ENCODE measurements at regions not wholly inside any gene's neighbourhood (a gene's known extent, or its start where the extent isn't known, plus 50 kb on each side); places are given as distances from the start of the nearest gene placed in this dataset.

GRCh38 chr12:66035288-66035966 lies 95.1 kb downstream of the LLPH start:
- TF ChIP-seq EP300 (IDR thresholded peaks at IDR 0.05; ENCODE audit: low read depth) (no peak), CTCF (IDR thresholded peaks at IDR 0.05) (peak in 2 of 5 experiments; percentile 14 to 18)
- Histone ChIP-seq H3K9me3 (no peaks in the 10 kb centered on the region), H3K27ac (no peak overlapping the region), H3K27me3 (peaks cover 10% of the 10 kb centered on the region), H3K36me3 (no peaks in the 10 kb centered on the region), H3K4me1 (no peaks in the 10 kb centered on the region), H3K4me3 (no peak overlapping the region)
- WGBS, 2 donors (ENCODE audit: low coverage in 1 of 2): 52 to 59% methylated on average over 3 to 4 of the region's 4 CpGs
- DNase-seq: no peak
- intact Hi-C loops (cut with DNase I; ENCODE audit: low total_unique reads): no loop called here
- in situ Hi-C loops (cut with MboI; ENCODE audit: low pct_ligation_motif_present in 1 of 4, low pct_unique_long_range_greater_than_20kb in 1 of 4, low sequenced_read_pairs in 3 of 4): no loop called here

DNA sequence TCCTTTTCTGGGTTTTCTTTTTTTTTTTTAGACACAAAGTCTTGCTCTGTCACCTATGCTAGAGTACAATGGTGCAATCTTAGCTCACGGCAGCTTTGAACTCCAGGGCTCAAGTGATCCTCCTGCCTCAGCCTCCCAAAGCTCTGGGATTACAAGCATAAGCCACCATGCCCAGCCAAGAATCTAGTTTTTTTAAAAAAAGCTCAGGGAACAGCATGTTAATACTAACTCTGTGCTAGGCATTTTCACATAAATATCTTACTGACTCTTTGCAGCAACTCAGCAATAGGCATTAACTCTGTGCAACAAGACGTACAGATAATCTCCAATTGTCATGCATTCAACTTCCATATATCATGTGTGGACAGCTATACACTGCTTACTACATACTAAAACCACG lies 97.4 kb downstream of the LLPH start:
- Histone ChIP-seq H3K27me3 (peaks cover 8% of the 10 kb centered on the region), H3K4me1 (no peaks in the 10 kb centered on the region), H3K9me3 (no peaks in the 10 kb centered on the region), H3K36me3 (no peaks in the 10 kb centered on the region), H3K27ac (no peak overlapping the region), H3K4me3 (no peak overlapping the region)
- in situ Hi-C loops (cut with MboI; ENCODE audit: low pct_ligation_motif_present in 1 of 4, low pct_unique_long_range_greater_than_20kb in 1 of 4, low sequenced_read_pairs in 3 of 4) (no loop called here), intact Hi-C loops (cut with DNase I; ENCODE audit: low total_unique reads) (no loop called here)
- TF ChIP-seq EP300 (IDR thresholded peaks at IDR 0.05; ENCODE audit: low read depth): no peak
- TF ChIP-seq POLR2A (IDR thresholded peaks at IDR 0.05): no peak
- TF ChIP-seq CTCF (IDR thresholded peaks at IDR 0.05): no peak
- TF ChIP-seq POLR2AphosphoS5 (IDR thresholded peaks at IDR 0.05): no peak
- DNase-seq: no peak
- 74 to 79% methylated on average over 3 of the region's 3 CpGs for WGBS, 2 donors (ENCODE audit: low coverage in 1 of 2)

- WGBS, 2 donors (ENCODE audit: low coverage in 1 of 2): 72 to 88% methylated on average over 2 of the region's 2 CpGs
- TF ChIP-seq EP300 (IDR thresholded peaks at IDR 0.05; ENCODE audit: low read depth) (no peak), POLR2A (IDR thresholded peaks at IDR 0.05) (no peak), CTCF (IDR thresholded peaks at IDR 0.05) (no peak), POLR2AphosphoS5 (IDR thresholded peaks at IDR 0.05) (no peak)
These were observed 97.8 kb downstream of the LLPH start for GRCh38 chr12:66032739-66033138.

DNA sequence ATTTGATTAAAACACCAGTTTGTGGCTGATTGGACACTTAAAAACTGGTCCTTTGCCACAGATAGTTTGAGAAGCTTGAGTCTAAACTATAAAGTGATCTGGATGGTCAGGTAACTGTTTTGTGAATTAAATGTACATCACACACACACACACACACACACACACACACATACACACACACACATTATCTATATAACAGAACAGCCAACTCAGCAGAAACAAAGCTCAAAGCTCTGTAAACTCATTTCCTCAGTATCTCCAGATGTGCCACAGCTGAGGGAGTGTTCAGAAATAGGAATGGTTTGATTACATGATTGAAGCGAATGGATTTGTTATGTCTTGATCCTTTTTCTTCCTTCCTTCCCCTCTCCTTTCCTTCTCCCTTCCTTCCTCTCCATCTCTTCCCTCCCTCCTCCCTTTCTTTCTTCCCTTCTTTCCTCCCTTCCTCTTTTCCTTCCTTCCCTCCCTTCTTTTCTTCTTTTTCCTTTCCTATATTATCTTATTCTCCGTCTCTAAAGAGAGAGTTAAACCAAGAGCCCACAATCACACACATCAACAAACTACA lies 100.3 kb downstream of the LLPH start:
- H3K27me3 ChIP-seq: peaks cover 15% of the 10 kb centered on the region
- H3K4me3 ChIP-seq: no peak overlapping the region
- no peaks in the 10 kb centered on the region for H3K9me3 ChIP-seq
- in situ Hi-C loops (cut with MboI; ENCODE audit: low pct_ligation_motif_present in 1 of 4, low pct_unique_long_range_greater_than_20kb in 1 of 4, low sequenced_read_pairs in 3 of 4) (no loop called here), intact Hi-C loops (cut with DNase I; ENCODE audit: low total_unique reads) (no loop called here)
- WGBS, 2 donors (ENCODE audit: low coverage in 1 of 2): 65 to 100% methylated on average over 1 to 2 of the region's 2 CpGs
- H3K27ac ChIP-seq: no peak overlapping the region
- no peaks in the 10 kb centered on the region for H3K4me1 ChIP-seq
- no peaks in the 10 kb centered on the region for H3K36me3 ChIP-seq
- no peak for DNase-seq
- TF ChIP-seq CTCF (IDR thresholded peaks at IDR 0.05): no peak

More at GRCh38 chr12:66032739-66033138, 97.8 kb downstream of the LLPH start:
- Histone ChIP-seq H3K36me3 (no peaks in the 10 kb centered on the region), H3K27ac (no peak overlapping the region), H3K4me3 (no peak overlapping the region), H3K4me1 (no peaks in the 10 kb centered on the region), H3K9me3 (no peaks in the 10 kb centered on the region), H3K27me3 (peaks cover 7% of the 10 kb centered on the region)
- in situ Hi-C loops (cut with MboI; ENCODE audit: low pct_ligation_motif_present in 1 of 4, low pct_unique_long_range_greater_than_20kb in 1 of 4, low sequenced_read_pairs in 3 of 4): no loop called here
- DNase-seq: no peak
- intact Hi-C loops (cut with DNase I; ENCODE audit: low total_unique reads): no loop called here

Data from transverse colon (tissue), 4 donors.